Epithelial cell of proximal tubule (primary cell): ENCODE measurements at regions not wholly inside any gene's neighbourhood (a gene's known extent, or its start where the extent isn't known, plus 50 kb on each side); places are given as distances from the start of the nearest gene placed in this dataset.
"Not testable (repeated sequence)": the region's sequence is repeated elsewhere in the genome, so short reads cannot be mapped to it uniquely, and the experiment has no call there.

Experiments
- DNase-seq: peaks from one replicate; pipeline ENCODE4 v3.0.0-alpha.2; 2011; ENCODE audit warnings: low read depth
- H3K4me3 ChIP-seq: 2 replicates; pipeline ENCODE4 v1.5.1; 2011; ENCODE audit warnings: low read depth, mild to moderate bottlenecking, low read length
- TF ChIP-seq, protein P1 (sequence below): conservative IDR thresholded peaks from 2 replicates; pipeline ENCODE4 v1.5.1; 2012; ENCODE audit warnings: low read depth, mild to moderate bottlenecking, low read length

DNA sequence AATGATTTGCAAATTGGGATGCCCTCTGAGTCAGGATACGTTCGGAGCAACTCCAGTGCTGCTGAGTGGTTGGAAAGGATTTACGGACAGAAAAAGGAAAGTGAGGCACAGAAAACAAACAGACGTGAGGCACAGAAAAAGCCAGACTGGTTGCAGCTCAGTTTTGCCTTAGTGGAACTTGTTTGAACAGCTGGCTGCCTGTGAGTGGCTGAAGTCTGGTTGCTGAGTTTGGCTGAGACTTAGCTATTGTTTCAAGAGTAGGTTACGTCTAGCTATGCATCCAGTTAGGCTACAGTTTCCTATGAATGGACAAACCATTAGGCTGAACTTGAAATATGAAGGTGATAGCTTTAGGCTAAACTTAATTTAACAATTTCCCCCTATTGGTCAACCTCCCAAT is 256.6 kb downstream of the VAPA start:
- no peak overlapping the region for H3K4me3 ChIP-seq
- no peak for DNase-seq
- TF ChIP-seq, protein P1, sequence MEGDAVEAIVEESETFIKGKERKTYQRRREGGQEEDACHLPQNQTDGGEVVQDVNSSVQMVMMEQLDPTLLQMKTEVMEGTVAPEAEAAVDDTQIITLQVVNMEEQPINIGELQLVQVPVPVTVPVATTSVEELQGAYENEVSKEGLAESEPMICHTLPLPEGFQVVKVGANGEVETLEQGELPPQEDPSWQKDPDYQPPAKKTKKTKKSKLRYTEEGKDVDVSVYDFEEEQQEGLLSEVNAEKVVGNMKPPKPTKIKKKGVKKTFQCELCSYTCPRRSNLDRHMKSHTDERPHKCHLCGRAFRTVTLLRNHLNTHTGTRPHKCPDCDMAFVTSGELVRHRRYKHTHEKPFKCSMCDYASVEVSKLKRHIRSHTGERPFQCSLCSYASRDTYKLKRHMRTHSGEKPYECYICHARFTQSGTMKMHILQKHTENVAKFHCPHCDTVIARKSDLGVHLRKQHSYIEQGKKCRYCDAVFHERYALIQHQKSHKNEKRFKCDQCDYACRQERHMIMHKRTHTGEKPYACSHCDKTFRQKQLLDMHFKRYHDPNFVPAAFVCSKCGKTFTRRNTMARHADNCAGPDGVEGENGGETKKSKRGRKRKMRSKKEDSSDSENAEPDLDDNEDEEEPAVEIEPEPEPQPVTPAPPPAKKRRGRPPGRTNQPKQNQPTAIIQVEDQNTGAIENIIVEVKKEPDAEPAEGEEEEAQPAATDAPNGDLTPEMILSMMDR: no peak

DNA sequence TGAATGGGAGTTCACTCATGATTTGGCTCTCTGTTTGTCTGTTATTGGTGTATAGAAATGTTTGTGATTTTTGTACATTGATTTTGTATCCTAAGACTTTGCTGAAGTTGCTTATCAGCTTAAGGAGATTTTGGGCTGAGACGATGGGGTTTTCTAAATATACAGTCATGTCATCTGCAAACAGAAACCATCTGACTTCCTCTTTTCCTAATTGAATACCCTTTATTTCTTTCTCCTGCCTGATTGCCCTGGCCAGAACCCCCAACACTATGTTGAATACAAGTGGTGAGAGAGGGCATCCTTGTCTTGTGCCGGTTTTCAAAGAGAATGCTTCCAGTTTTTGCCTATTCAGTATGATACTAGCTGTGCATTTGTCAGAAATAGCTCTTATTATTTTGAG is 261.5 kb downstream of the VAPA start:
- not testable (repeated sequence) for H3K4me3 ChIP-seq

DNA sequence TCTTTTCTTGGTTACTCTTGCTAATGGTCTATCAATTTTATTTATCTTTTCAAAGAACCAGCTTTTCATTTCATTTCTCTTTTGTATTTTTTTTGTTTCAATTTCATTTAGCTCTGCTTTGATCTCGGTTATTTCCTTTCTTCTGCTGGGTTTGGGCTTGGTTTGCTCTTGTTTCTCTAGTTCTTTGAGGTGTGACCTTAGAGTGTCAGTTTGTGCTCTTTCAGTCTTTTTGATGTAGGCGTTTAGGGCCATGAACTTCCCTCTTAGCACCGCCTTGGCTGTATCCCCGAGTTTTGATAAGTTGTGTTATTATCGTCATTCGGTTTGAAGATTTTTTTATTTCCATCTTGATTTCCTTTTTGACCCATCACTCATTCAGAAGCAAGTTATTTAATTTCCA is 265.5 kb downstream of the VAPA start:
- H3K4me3 ChIP-seq, DNase-seq: not testable (repeated sequence)

More for the DNA sequence above, 261.5 kb downstream of the VAPA start:
- not testable (repeated sequence) for DNase-seq

DNA sequence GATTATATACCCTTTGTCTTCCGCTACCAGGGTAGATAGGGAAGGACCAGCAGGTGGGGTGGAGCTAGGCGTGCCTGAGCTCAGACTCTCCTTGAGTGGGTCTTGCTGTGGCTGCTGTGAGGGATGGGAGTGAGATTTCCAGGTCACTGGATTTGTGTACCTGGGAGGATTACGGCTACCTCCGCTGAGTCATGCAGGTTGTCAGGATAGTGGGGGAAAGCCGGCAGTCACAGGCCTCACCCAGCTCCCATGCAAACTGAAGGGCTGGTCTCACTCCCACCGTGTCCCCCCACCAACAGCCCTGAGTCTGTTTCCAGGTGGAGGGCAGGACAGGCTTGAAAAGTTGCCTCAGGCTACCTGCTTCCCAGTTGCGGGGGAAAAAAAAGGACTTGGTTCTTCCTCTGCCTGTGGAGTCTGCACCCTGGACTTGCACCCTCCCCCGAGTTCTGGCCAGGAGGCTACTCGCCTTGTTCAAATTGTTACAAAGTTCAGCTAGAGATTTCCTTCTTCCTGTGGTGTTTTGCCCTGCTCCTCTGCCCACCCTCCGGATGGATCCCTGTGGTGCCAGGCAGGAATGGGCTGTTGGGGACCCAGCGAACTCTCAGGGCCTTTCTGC is 268.3 kb downstream of the VAPA start:
- TF ChIP-seq, protein P1: no peak
- H3K4me3 ChIP-seq: no peak overlapping the region
- no peak for DNase-seq

DNA sequence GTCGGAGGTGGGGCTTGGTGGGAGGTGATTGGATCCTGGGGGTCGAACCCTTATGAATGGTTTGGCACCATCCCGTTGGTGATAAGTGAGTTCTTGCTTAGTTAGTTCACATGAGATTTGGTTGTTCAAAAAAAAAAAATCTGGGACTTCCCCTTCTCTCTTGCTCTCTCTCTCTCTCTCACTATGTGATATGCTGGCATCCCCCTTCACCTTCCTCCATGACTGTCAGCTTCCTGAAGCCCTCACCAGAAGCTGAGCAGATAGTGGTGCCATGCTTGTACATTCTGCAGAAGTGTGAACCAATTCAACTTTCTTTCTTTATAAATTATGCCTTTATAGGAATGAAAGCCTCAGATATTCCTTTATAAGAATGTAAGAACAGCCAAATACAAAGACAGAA is 269.7 kb upstream of the APCDD1 start:
- TF ChIP-seq, protein P1: no peak
- no peak overlapping the region for H3K4me3 ChIP-seq
- no peak for DNase-seq

DNA sequence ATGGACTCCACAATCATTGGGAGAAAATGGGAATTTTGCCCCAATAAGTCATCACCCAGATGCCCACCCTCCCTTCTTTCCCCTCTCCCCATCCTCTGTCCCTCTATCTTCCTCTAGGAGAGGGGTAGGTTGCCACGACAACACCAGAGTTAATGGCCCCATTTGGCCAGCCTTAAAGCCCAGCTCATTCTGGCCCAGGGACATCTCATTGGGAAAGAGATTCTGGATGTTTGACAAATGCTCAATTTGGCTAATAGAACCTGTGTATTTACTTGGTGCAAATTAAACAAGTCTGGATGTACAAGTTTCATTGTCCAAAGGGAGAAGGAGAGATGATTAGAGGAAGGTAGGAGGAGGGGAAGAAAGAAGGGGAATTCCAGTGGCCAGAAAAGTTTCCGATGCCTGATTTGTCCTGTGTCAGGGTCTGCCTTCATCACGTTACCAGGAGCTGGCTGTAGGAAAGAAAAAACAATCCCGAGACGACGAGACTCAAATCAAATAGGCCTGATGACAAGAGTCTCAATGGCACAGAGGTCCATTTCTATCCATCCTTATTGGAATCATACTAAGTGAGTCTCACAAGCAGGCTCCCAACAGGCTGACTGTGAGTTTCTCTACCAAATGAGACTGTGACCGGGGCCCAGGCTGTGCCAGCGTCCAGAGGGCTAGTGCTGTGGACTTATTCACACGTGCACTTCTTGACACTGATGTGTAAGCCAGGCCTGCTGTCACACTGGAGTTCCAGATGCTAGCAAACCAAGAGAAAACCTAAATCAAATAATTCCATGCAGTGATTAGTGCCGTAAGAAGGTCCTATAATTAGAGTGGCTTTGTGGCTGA is 265.2 kb upstream of the APCDD1 start:
- DNase-seq: no peak
- H3K4me3 ChIP-seq: no peak overlapping the region
- TF ChIP-seq, protein P1: no peak

DNA sequence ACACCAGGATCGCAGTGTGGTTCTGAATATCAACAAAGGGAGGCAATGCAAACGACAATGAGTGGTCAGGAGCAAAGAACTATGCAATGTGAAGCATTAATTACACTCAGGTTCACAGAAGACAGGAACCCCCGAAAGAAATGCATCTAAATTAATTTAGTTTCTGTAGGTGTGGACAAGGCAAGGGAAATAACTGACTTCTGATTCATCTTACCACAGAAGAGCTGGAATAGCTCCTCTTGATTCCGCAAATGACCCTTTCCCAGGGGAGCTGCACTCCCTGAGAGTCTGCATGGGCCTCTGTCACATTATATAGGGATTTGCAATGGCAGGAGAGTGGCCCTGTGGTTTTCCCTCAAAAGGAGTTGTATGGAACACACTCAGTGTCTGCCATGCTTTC is 263.9 kb upstream of the APCDD1 start:
- TF ChIP-seq, protein P1: no peak
- H3K4me3 ChIP-seq: no peak overlapping the region
- DNase-seq: no peak

DNA sequence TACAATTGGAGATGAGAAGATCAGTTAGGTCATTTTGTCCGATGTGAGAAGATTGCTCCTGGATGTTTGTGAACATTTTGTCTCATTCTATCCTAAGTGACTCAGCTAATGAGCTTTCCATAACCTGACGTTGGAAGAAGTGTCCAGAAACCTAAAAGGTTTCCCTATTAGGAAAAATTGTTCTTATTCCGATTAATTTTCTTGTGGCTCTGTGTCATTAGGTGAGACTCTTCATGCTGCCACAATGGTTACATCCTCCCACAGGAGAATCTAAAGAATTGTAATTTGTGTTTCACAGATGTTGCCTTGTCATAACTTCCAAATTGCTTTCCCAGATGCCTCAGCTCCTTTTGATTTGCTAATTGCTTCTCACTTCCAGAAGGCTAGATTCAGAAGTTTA is 261.0 kb upstream of the APCDD1 start:
- TF ChIP-seq, protein P1: no peak
- no peak overlapping the region for H3K4me3 ChIP-seq
- no peak for DNase-seq
